Progenitor cell of endocrine pancreas (in vitro differentiated cells): ENCODE measurements at regions not wholly inside any gene's neighbourhood (a gene's known extent, or its start where the extent isn't known, plus 50 kb on each side); places are given as distances from the start of the nearest gene placed in this dataset.

ENCODE experiments used
- DNase-seq: peaks from one replicate; pipeline ENCODE4 v3.0.0; 2021; ENCODE audit warnings: low spot score; ENCODE audit not compliant: unreplicated experiment
- H3K27ac Mint-ChIP-seq: 2 replicates; pipeline ENCODE4 v1.8.0; 2021; ENCODE audit warnings: mild to moderate bottlenecking, moderate library complexity, mixed read lengths
- H3K27me3 Mint-ChIP-seq: 2 replicates; pipeline ENCODE4 v1.8.0; 2021; ENCODE audit warnings: mixed read lengths
- H3K36me3 Mint-ChIP-seq: 2 replicates; pipeline ENCODE4 v1.8.0; 2022; ENCODE audit warnings: mixed read lengths; ENCODE audit not compliant: insufficient read depth
- H3K4me1 Mint-ChIP-seq: 2 replicates; pipeline ENCODE4 v1.8.0; 2021; ENCODE audit warnings: low read depth, mixed read lengths
- H3K4me3 Mint-ChIP-seq: 2 replicates; pipeline ENCODE4 v1.8.0; 2021; ENCODE audit warnings: low read depth, mild to moderate bottlenecking, moderate library complexity, mixed read lengths
- H3K9me3 Mint-ChIP-seq: 2 replicates; pipeline ENCODE4 v1.8.0; 2021; ENCODE audit warnings: low read depth, mixed read lengths
- TF ChIP-seq, protein P1 (sequence below): fragments of 200-600 bp; sonication (generic); IDR thresholded peaks from one replicate; pipeline ENCODE4 v1.5.0; 2021; ENCODE audit warnings: antibody characterized with exemption, mild to moderate bottlenecking; ENCODE audit not compliant: unreplicated experiment

DNA sequence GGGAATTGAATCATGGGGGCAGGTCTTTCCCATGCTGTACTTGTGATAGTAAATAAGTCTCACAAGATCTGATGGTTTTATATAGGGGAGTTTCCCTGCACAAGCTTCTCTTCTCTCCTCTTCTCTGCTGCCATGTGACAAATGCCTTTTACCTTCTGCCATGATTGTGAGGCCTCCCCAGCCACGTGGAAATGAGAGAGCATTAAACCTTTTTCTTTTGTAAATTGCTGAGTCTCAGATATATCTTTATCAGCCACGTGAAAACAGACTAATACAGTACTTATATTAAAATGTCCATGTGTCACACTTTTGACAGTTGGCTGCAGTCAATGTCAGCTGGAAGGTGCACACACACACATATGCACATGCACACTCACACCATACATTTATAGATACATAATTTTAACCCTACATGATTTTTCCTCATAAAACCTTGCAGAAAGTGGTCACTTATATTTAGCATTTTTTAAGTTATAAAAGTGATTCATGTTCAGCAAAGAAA is 128.9 kb downstream of the OTOR start:
- Mint-ChIP-seq H3K4me1 (no peaks in the 10 kb centered on the region), H3K36me3 (no peaks in the 10 kb centered on the region), H3K9me3 (no peaks in the 10 kb centered on the region), H3K27me3 (no peaks in the 10 kb centered on the region), H3K27ac (no peak overlapping the region), H3K4me3 (no peak overlapping the region)
- TF ChIP-seq, protein P1, sequence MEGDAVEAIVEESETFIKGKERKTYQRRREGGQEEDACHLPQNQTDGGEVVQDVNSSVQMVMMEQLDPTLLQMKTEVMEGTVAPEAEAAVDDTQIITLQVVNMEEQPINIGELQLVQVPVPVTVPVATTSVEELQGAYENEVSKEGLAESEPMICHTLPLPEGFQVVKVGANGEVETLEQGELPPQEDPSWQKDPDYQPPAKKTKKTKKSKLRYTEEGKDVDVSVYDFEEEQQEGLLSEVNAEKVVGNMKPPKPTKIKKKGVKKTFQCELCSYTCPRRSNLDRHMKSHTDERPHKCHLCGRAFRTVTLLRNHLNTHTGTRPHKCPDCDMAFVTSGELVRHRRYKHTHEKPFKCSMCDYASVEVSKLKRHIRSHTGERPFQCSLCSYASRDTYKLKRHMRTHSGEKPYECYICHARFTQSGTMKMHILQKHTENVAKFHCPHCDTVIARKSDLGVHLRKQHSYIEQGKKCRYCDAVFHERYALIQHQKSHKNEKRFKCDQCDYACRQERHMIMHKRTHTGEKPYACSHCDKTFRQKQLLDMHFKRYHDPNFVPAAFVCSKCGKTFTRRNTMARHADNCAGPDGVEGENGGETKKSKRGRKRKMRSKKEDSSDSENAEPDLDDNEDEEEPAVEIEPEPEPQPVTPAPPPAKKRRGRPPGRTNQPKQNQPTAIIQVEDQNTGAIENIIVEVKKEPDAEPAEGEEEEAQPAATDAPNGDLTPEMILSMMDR: no peak
- no peak for DNase-seq

GRCh38 chr20:16885746-16886145 is 137.6 kb downstream of the OTOR start:
- Mint-ChIP-seq H3K4me1 (no peaks in the 10 kb centered on the region), H3K36me3 (no peaks in the 10 kb centered on the region), H3K9me3 (no peaks in the 10 kb centered on the region), H3K27me3 (peaks cover 2% of the 10 kb centered on the region), H3K4me3 (no peak overlapping the region), H3K27ac (no peak overlapping the region)
- no peak for DNase-seq
- TF ChIP-seq, protein P1: no peak

- Mint-ChIP-seq H3K9me3 (no peaks in the 10 kb centered on the region), H3K36me3 (no peaks in the 10 kb centered on the region), H3K27ac (no peak overlapping the region), H3K4me3 (no peak overlapping the region), H3K4me1 (no peaks in the 10 kb centered on the region), H3K27me3 (peaks cover 7% of the 10 kb centered on the region)
- DNase-seq: no peak
- TF ChIP-seq, protein P1: no peak
These were observed 150.3 kb downstream of the OTOR start for GRCh38 chr20:16898433-16898832.

- H3K4me3 Mint-ChIP-seq: no peak overlapping the region
- no peaks in the 10 kb centered on the region for H3K36me3 Mint-ChIP-seq
- TF ChIP-seq, protein P1: no peak
- DNase-seq: no peak
- H3K4me1 Mint-ChIP-seq: no peaks in the 10 kb centered on the region
- no peak overlapping the region for H3K27ac Mint-ChIP-seq
- H3K9me3 Mint-ChIP-seq: no peaks in the 10 kb centered on the region
- peaks cover 15% of the 10 kb centered on the region for H3K27me3 Mint-ChIP-seq
These were observed 154.5 kb downstream of the OTOR start for GRCh38 chr20:16902662-16903061.

DNA sequence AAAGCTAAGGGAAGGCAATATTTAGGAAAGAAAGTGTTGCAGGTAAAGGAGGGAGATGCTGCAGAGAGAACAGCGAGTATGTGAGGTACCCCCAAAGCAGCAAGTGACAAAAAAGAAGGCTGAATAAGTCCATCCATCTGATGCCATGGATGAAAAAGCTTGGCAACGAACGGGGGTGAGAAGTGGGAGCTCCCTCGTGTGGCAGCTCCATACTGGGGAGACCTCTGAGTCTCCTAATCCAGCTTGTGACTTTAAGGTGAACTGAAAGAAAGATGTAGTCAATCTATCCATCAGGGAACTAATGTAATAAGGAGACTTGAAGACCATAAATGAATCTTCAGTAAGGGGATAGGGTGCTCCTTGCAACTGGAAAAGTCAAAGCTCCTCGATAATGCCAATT is 156.6 kb downstream of the OTOR start:
- no peak overlapping the region for H3K27ac Mint-ChIP-seq
- TF ChIP-seq, protein P1: no peak
- peaks cover 13% of the 10 kb centered on the region for H3K9me3 Mint-ChIP-seq
- H3K4me3 Mint-ChIP-seq: no peak overlapping the region
- no peaks in the 10 kb centered on the region for H3K4me1 Mint-ChIP-seq
- H3K36me3 Mint-ChIP-seq: no peaks in the 10 kb centered on the region
- peaks cover 11% of the 10 kb centered on the region for H3K27me3 Mint-ChIP-seq
- DNase-seq: no peak
